Astrocyte of the cerebellum (primary cell): ENCODE measurements at regions not wholly inside any gene's neighbourhood (a gene's known extent, or its start where the extent isn't known, plus 50 kb on each side); places are given as distances from the start of the nearest gene placed in this dataset.

ENCODE experiments used
- DNase-seq: peaks from one replicate; pipeline ENCODE4 v3.0.0-alpha.2; 2011; ENCODE audit warnings: low read depth
- H3K4me3 ChIP-seq: 2 replicates; pipeline ENCODE4 v1.5.1; 2011; ENCODE audit warnings: mild to moderate bottlenecking, low read depth, low read length, moderate library complexity
- CTCF ChIP-seq: IDR thresholded peaks from 2 replicates; pipeline ENCODE4 v1.5.1; 2012; ENCODE audit warnings: low read length, low read depth, moderate library complexity, mild to moderate bottlenecking; ENCODE audit errors: missing control alignments
- in situ Hi-C: cut with HindIII; loops from 2 replicates; pipeline ENCODE4 v1.10.0; 2017; ENCODE audit warnings: low sequenced_read_pairs

GRCh38 chr4:111020961-111021360, 398.1 kb upstream of the PITX2 start:
- no peak for DNase-seq
- TF ChIP-seq CTCF = no peak
- no peak overlapping the region for H3K4me3 ChIP-seq
- in situ Hi-C loops = no loop called here

GRCh38 chr4:111022758-111023157, 399.9 kb upstream of the PITX2 start:
- H3K4me3 ChIP-seq = no peak overlapping the region
- no peak for TF ChIP-seq CTCF
- DNase-seq = no peak
- in situ Hi-C loops = no loop called here

GRCh38 chr4:111027526-111027925, 404.6 kb upstream of the PITX2 start:
- no peak for DNase-seq
- in situ Hi-C loops = no loop called here
- H3K4me3 ChIP-seq = no peak overlapping the region
- no peak for TF ChIP-seq CTCF

GRCh38 chr4:111028795-111029194, 405.9 kb upstream of the PITX2 start:
- no peak for TF ChIP-seq CTCF
- in situ Hi-C loops = no loop called here
- H3K4me3 ChIP-seq = no peak overlapping the region
- DNase-seq = no peak

- H3K4me3 ChIP-seq = no peak overlapping the region
- in situ Hi-C loops = no loop called here
- DNase-seq = no peak
Measured at GRCh38 chr4:111031001-111031579, 408.2 kb upstream of the PITX2 start.

GRCh38 chr4:111031596-111031995, 408.7 kb upstream of the PITX2 start:
- H3K4me3 ChIP-seq = no peak overlapping the region
- no peak for TF ChIP-seq CTCF
- in situ Hi-C loops = no loop called here
- DNase-seq = no peak

More at GRCh38 chr4:111031001-111031579, 408.2 kb upstream of the PITX2 start:
- TF ChIP-seq CTCF = no peak
